OCI-LY7 (cell line): ENCODE measurements at regions not wholly inside any gene's neighbourhood (a gene's known extent, or its start where the extent isn't known, plus 50 kb on each side); places are given as distances from the start of the nearest gene placed in this dataset.

Experiments used
- BruUV-seq: library from RNA; stranded (reverse); fragments of 400-500 nt; replicated peaks from 2 replicates; lab custom pipeline; 2021; lab: Mats Ljungman, UMichigan
- CTCF ChIA-PET: fragments of 300-600 bp; sonication (Branson Sonifier 250); formaldehyde crosslinking; loops from one replicate; lab custom pipeline; 2022; ENCODE audit warnings: antibody characterized with exemption; ENCODE audit not compliant: unreplicated experiment; lab: Charles Lee
- POLR2A ChIA-PET: fragments of 300-600 bp; sonication (Branson Sonifier 250); formaldehyde crosslinking; loops from one replicate; lab custom pipeline; 2022; ENCODE audit warnings: antibody characterized with exemption; lab: Charles Lee
- DNase-seq: peaks from one replicate; pipeline ENCODE4 v3.0.0-alpha.2; 2015; ENCODE audit warnings: low spot score
- H2AFZ ChIP-seq: fragments of 200-600 bp; sonication (generic), shearing (Covaris generic); 2 replicates; pipeline ENCODE4 v1.6.1; 2014; ENCODE audit warnings: mild to moderate bottlenecking, antibody characterized with exemption, low read length, moderate library complexity
- H3K27ac ChIP-seq: fragments of 200-600 bp; sonication (generic); 2 replicates; pipeline ENCODE4 v1.5.1; 2014; ENCODE audit warnings: mixed run types, low read depth, mild to moderate bottlenecking, moderate library complexity, low read length, inconsistent platforms; ENCODE audit not compliant: poor library complexity, severe bottlenecking
- H3K36me3 ChIP-seq: fragments of 200-600 bp; sonication (generic); 2 replicates; pipeline ENCODE4 v1.6.1; 2014; ENCODE audit warnings: mild to moderate bottlenecking, antibody characterized with exemption, low read length, moderate library complexity, mixed read lengths; ENCODE audit not compliant: insufficient read depth
- H3K4me1 ChIP-seq: fragments of 200-600 bp; sonication (generic); 2 replicates; pipeline ENCODE4 v1.5.1; 2014; ENCODE audit warnings: mild to moderate bottlenecking, low read length; ENCODE audit not compliant: insufficient read depth, poor library complexity, severe bottlenecking
- H3K4me2 ChIP-seq: fragments of 200-600 bp; sonication (generic); 2 replicates; pipeline ENCODE4 v1.6.1; 2014; ENCODE audit warnings: mild to moderate bottlenecking, low read length
- H3K4me3 ChIP-seq: fragments of 200-600 bp; sonication (generic); 2 replicates; pipeline ENCODE4 v1.5.1; 2014; ENCODE audit warnings: mild to moderate bottlenecking, low read depth, low read length; ENCODE audit not compliant: poor library complexity, severe bottlenecking
- H3K79me2 ChIP-seq: fragments of 200-600 bp; sonication (generic); 2 replicates; pipeline ENCODE4 v1.6.1; 2016; ENCODE audit warnings: low read depth, mild to moderate bottlenecking, low read length, moderate library complexity, mixed read lengths; ENCODE audit not compliant: insufficient read depth
- H3K9me2 ChIP-seq: fragments of 200-600 bp; sonication (generic); 2 replicates; pipeline ENCODE4 v1.6.1; 2016; ENCODE audit warnings: mild to moderate bottlenecking, low read length, mixed read lengths; ENCODE audit not compliant: insufficient read depth
- H3K9me3 ChIP-seq: fragments of 200-600 bp; sonication (generic); 2 replicates; pipeline ENCODE4 v1.6.1; 2014; ENCODE audit warnings: mild to moderate bottlenecking, mixed run types, low read length, mixed read lengths
- H4K20me1 ChIP-seq: fragments of 200-600 bp; sonication (generic); 2 replicates; pipeline ENCODE4 v1.6.1; 2014; ENCODE audit warnings: mild to moderate bottlenecking, antibody characterized with exemption, low read length, moderate library complexity, mixed read lengths; ENCODE audit not compliant: insufficient read depth
- CTCF ChIP-seq: fragments of 200-600 bp; sonication (generic); conservative IDR thresholded peaks from 2 replicates; pipeline ENCODE4 v1.5.1; 2014; ENCODE audit warnings: mild to moderate bottlenecking, antibody characterized with exemption, low read length, moderate library complexity, mixed read lengths
- EZH2phosphoT487 ChIP-seq: fragments of 200-600 bp; sonication (generic); IDR thresholded peaks from 2 replicates; pipeline ENCODE4 v1.6.1; 2018; ENCODE audit warnings: low read depth, borderline replicate concordance, mild to moderate bottlenecking, mixed run types, antibody characterized with exemption, low read length, moderate library complexity, mixed read lengths
- intact Hi-C: fragments of 100-400 bp; cut with micrococcal nuclease; formaldehyde crosslinking; loops from one replicate; pipeline ENCODE4 v1.10.0; 2022; ENCODE audit not compliant: unreplicated experiment

- Histone ChIP-seq H3K4me2 (no peak overlapping the region), H3K9me2 (no peaks in the 10 kb centered on the region), H3K36me3 (no peaks in the 10 kb centered on the region), H3K4me1 (no peaks in the 10 kb centered on the region), H3K79me2 (no peaks in the 10 kb centered on the region), H3K27ac (no peak overlapping the region), H2AFZ (no peak overlapping the region), H4K20me1 (no peaks in the 10 kb centered on the region), H3K9me3 (no peaks in the 10 kb centered on the region), H3K4me3 (no peak overlapping the region)
- ChIA-PET POLR2A (interaction anchor here (0.6 to 1.1 kb wide), 2 partner anchors 16 to 25 kb away, joined by 3 to 5 read pairs; no protein-coding TSS in a partner anchor), CTCF (no interaction called here)
- intact Hi-C loops = no loop called here
- BruUV-seq = no TSS peak
- TF ChIP-seq CTCF (no peak), EZH2phosphoT487 (no peak)
- no peak for DNase-seq
These were observed 403.6 kb downstream of the SPRY2 start for GRCh38 chr13:79937311-79937710.

- no peak overlapping the region for H3K4me2 ChIP-seq
- H4K20me1 ChIP-seq = no peaks in the 10 kb centered on the region
- H2AFZ ChIP-seq = no peak overlapping the region
- TF ChIP-seq EZH2phosphoT487 (no peak), CTCF (no peak)
- H3K36me3 ChIP-seq = no peaks in the 10 kb centered on the region
- intact Hi-C loops = no loop called here
- H3K9me2 ChIP-seq = no peaks in the 10 kb centered on the region
- CTCF ChIA-PET = no interaction called here
- H3K4me3 ChIP-seq = no peak overlapping the region
- H3K4me1 ChIP-seq = no peaks in the 10 kb centered on the region
- DNase-seq = no peak
- H3K27ac ChIP-seq = no peak overlapping the region
- POLR2A ChIA-PET = interaction anchor here (1.1 kb wide), 1 partner anchor 24 kb away, joined by 3 read pairs; no protein-coding TSS in a partner anchor
- no TSS peak for BruUV-seq
- H3K9me3 ChIP-seq = no peaks in the 10 kb centered on the region
- H3K79me2 ChIP-seq = no peaks in the 10 kb centered on the region
These were observed 404.4 kb downstream of the SPRY2 start for GRCh38 chr13:79936368-79937136.

GRCh38 chr13:79935121-79935520 lies 405.8 kb downstream of the SPRY2 start:
- no peak overlapping the region for H3K4me2 ChIP-seq
- BruUV-seq = no TSS peak
- no peaks in the 10 kb centered on the region for H3K79me2 ChIP-seq
- H4K20me1 ChIP-seq = no peaks in the 10 kb centered on the region
- intact Hi-C loops = no loop called here
- ChIA-PET CTCF (no interaction called here), POLR2A (no interaction called here)
- no peaks in the 10 kb centered on the region for H3K9me3 ChIP-seq
- no peaks in the 10 kb centered on the region for H3K4me1 ChIP-seq
- no peak overlapping the region for H3K27ac ChIP-seq
- no peak overlapping the region for H2AFZ ChIP-seq
- no peak for TF ChIP-seq CTCF
- TF ChIP-seq EZH2phosphoT487 = no peak
- no peaks in the 10 kb centered on the region for H3K9me2 ChIP-seq
- no peak for DNase-seq
- H3K4me3 ChIP-seq = no peak overlapping the region
- no peaks in the 10 kb centered on the region for H3K36me3 ChIP-seq
